ENCODE measurements at regions not wholly inside any gene's neighbourhood (a gene's known extent, or its start where the extent isn't known, plus 50 kb on each side); places are given as distances from the start of the nearest gene placed in this dataset.

DNA sequence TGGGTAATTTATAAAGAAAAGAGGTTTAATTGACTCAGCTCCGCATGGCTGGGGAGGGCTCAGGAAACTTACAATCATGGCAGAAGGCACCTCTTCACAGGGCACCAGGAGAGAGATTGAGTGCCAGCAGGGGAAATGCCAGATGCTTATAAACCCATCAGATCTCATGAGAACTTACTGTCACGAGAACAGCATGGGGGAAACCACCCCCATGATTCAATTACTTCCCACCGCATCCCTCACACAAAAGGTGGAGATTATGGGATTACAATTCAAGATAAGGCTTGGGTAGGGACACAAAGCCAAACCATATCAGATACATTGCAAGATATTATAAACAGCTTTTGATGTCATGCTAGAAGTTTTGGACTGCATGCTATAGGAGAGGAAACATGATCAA is 204.3 kb downstream of the VEGFC start:
- H3K4me3 ChIP-seq (ENCODE audit: low read length), result no peak overlapping the region
- no peak for DNase-seq (ENCODE audit: low read depth)
- TF ChIP-seq, protein P1, sequence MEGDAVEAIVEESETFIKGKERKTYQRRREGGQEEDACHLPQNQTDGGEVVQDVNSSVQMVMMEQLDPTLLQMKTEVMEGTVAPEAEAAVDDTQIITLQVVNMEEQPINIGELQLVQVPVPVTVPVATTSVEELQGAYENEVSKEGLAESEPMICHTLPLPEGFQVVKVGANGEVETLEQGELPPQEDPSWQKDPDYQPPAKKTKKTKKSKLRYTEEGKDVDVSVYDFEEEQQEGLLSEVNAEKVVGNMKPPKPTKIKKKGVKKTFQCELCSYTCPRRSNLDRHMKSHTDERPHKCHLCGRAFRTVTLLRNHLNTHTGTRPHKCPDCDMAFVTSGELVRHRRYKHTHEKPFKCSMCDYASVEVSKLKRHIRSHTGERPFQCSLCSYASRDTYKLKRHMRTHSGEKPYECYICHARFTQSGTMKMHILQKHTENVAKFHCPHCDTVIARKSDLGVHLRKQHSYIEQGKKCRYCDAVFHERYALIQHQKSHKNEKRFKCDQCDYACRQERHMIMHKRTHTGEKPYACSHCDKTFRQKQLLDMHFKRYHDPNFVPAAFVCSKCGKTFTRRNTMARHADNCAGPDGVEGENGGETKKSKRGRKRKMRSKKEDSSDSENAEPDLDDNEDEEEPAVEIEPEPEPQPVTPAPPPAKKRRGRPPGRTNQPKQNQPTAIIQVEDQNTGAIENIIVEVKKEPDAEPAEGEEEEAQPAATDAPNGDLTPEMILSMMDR (IDR thresholded peaks at IDR 0.05; ENCODE audit: insufficient read depth, low read depth, low read length, missing control alignments), result no peak

DNA sequence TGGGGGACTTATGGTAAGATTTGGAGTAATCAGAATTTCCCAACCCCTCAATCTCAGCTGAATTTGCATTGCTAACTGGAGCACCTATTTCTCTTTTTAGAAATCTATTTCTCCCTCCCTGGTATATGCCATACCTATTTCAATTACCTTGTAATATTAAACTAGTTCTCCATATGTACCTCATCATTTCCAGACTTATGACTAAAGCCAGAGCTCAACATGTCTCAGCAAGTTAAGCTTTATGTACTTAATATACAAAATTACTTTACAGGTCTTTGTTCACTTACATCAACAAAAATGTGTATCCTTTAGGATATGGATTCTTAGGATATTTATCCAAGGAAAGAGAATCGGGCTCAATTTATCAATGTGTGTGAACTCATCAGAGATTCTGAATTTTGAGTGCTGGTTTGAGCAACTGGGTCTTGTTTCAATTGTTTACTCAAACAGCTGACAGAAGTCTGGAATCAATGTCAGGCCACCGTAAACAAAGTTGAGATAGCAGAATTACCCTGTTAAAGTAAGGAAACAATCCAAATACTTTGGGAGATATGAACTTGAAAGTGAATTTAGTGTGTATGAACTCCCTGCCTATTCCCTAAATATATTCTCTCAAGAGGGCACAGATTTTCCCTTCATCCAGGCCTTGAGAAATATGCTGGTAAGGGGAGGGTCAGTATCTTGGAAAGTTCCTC is 199.6 kb downstream of the VEGFC start:
- no peak overlapping the region for H3K4me3 ChIP-seq (ENCODE audit: low read length)
- peak; percentile 84 for DNase-seq (ENCODE audit: low read depth)
- TF ChIP-seq, protein P1 (IDR thresholded peaks at IDR 0.05; ENCODE audit: insufficient read depth, low read depth, low read length, missing control alignments), result no peak

DNA sequence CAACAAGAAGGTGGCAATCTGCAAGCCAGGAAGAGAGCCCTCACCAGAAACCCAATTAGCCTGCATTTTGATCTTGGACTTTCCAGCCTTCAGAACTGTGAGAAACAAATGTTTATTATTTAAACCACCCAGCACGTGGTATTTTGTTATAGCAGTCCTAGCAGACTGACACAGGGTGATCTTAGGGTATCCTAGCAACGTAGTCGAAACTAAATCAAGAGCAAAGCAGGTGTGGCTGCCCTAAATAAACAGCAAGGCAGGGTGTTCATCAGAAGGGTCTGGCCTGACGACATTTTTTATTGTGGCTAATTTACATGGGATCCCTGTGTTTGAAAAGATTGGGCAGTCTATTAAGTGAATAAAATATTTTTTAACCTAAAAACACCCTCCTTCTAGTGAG is 198.8 kb downstream of the VEGFC start:
- TF ChIP-seq, protein P1 (IDR thresholded peaks at IDR 0.05; ENCODE audit: insufficient read depth, low read depth, low read length, missing control alignments), result no peak
- DNase-seq (ENCODE audit: low read depth), result peak; percentile 6
- no peak overlapping the region for H3K4me3 ChIP-seq (ENCODE audit: low read length)

DNA sequence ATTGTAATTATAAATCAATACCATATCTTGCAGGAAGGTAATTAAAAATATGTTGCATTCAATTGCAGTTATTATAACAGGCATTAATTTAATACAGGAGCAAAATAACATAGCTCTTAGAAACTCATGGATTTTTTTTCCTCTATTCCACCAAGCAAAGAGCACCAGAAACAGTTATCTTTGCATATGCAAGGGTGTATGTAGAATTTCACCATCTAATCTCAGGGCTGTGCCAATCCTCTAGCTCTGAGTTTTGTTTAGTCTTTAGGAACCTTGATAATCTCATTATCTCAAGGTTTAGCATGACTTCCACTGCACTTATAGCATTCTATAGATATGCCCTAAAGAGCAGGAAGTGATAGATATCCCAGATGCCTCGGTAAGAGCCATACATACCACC is 197.5 kb downstream of the VEGFC start:
- H3K4me3 ChIP-seq (ENCODE audit: low read length), result no peak overlapping the region
- TF ChIP-seq, protein P1 (IDR thresholded peaks at IDR 0.05; ENCODE audit: insufficient read depth, low read depth, low read length, missing control alignments), result no peak
- no peak for DNase-seq (ENCODE audit: low read depth)

DNA sequence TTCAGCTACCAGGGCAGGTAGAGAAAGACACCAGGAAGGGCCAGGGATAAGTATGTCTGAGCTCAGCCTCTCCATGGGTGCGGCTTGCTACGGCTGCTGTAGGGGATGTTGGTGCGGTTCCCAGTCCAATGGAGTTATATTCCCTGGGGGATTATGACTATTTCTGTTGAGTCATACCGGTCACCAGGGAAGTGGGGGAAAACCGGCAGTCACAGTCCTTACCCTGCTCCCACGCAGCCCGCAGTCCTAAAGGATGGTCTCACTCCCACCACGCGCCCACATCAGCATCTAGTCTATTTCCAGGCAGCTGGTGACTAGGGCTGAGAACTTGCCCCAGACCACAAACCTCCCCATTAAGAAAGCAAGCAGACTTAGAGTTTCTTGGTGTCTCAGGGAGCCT is 191.6 kb downstream of the VEGFC start:
- DNase-seq (ENCODE audit: low read depth), result no peak
- TF ChIP-seq, protein P1 (IDR thresholded peaks at IDR 0.05; ENCODE audit: insufficient read depth, low read depth, low read length, missing control alignments), result no peak
- no peak overlapping the region for H3K4me3 ChIP-seq (ENCODE audit: low read length)

DNA sequence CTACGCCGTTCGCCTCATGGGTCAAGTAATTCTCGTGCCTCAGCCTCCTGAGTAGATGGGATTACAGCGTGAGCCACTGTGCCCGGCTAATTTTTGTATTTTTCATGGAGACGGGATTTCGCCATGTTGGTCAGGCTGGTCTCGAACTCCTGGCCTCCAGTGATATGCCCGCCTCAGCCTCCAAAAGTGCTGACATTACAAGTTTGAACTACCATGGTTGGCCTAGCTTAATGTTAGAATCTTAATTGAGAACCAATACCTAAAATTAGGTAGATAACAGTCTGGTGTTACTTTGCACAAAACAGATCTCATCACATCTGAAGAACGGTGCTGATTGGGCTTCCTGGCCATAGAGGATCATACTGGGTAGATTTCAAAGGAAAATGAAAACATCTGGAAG is 184.9 kb downstream of the VEGFC start:
- no peak overlapping the region for H3K4me3 ChIP-seq (ENCODE audit: low read length)
- no peak for DNase-seq (ENCODE audit: low read depth)
- TF ChIP-seq, protein P1 (IDR thresholded peaks at IDR 0.05; ENCODE audit: insufficient read depth, low read depth, low read length, missing control alignments), result no peak

DNA sequence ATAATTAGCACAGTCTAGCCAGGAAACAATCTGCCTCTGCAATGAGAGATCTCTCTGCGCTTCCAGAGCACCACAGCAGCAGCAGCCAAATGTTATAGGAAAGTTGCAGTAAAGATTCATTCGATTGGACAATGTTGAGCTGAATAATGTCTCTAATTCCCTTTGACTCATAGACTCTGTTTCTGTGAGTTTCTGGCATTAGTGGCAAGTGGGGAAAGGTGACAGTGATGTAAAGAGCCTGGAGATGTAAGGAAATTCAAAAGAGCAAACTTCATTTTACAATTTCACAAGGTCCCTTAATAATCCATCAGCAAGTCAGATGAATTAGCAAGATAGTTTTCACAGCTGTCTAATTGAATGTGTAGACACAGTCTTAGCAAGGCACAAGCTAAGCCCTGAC is 184.4 kb downstream of the VEGFC start:
- TF ChIP-seq, protein P1 (IDR thresholded peaks at IDR 0.05; ENCODE audit: insufficient read depth, low read depth, low read length, missing control alignments), result no peak
- DNase-seq (ENCODE audit: low read depth), result no peak
- H3K4me3 ChIP-seq (ENCODE audit: low read length), result no peak overlapping the region

Data from epithelial cell of esophagus (primary cell).